Suprapubic skin (tissue), 3 donors: ENCODE measurements at regions not wholly inside any gene's neighbourhood (a gene's known extent, or its start where the extent isn't known, plus 50 kb on each side); places are given as distances from the start of the nearest gene placed in this dataset.

Experiments
- EP300 ChIP-seq: sonication (generic); formaldehyde crosslinking; IDR thresholded peaks from one replicate; pipeline ENCODE4 v1.6.1; 2017; ENCODE audit warnings: antibody characterized with exemption
- POLR2A ChIP-seq, 2 donors: fragments of 450-650 bp; IDR thresholded peaks; one replicate each; pipeline ENCODE4 v1.6.1; 2017; ENCODE audit warnings: antibody characterized with exemption in 2 of 2, mild to moderate bottlenecking in 2 of 2, moderate library complexity in 2 of 2
- TF ChIP-seq, protein P1 (sequence below), 2 donors: fragments of 200-600 bp in 1 of 2; fragments of 450-650 bp in 1 of 2; sonication (generic) in 1 of 2; IDR thresholded peaks; one replicate each; pipeline ENCODE4 v1.5.1; 2016 to 2019; ENCODE audit warnings: antibody characterized with exemption in 2 of 2, mild to moderate bottlenecking in 1 of 2, moderate library complexity in 1 of 2

DNA sequence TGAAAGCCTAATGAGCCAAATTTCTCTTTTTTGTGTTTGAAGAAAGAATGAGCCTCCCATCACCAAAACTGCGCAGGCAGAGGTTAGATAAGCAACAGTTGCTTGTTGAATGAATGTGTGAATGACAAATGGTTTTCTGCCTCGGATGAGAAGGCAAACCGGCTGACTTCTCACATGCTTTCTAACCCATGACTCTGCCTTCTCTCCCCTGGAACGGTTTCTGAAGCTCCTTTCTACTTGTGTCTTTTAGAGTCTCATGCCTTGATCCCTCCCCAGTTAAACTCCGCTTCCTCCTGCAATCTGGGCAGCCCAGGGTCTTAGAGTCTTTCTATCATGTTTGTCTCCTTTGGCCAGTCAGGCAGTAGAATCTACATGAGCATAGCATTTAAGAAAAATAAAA is 342.1 kb upstream of the NCAM1 start:
- no peak for TF ChIP-seq EP300
- TF ChIP-seq, protein P1, sequence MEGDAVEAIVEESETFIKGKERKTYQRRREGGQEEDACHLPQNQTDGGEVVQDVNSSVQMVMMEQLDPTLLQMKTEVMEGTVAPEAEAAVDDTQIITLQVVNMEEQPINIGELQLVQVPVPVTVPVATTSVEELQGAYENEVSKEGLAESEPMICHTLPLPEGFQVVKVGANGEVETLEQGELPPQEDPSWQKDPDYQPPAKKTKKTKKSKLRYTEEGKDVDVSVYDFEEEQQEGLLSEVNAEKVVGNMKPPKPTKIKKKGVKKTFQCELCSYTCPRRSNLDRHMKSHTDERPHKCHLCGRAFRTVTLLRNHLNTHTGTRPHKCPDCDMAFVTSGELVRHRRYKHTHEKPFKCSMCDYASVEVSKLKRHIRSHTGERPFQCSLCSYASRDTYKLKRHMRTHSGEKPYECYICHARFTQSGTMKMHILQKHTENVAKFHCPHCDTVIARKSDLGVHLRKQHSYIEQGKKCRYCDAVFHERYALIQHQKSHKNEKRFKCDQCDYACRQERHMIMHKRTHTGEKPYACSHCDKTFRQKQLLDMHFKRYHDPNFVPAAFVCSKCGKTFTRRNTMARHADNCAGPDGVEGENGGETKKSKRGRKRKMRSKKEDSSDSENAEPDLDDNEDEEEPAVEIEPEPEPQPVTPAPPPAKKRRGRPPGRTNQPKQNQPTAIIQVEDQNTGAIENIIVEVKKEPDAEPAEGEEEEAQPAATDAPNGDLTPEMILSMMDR (IDR thresholded peaks at IDR 0.05) = no peak
- TF ChIP-seq POLR2A (IDR thresholded peaks at IDR 0.05) = no peak
